ENCODE measurements at regions not wholly inside any gene's neighbourhood (a gene's known extent, or its start where the extent isn't known, plus 50 kb on each side); places are given as distances from the start of the nearest gene placed in this dataset.
"Not testable (repeated sequence)": the region's sequence is repeated elsewhere in the genome, so short reads cannot be mapped to it uniquely, and the experiment has no call there.

- no peak for DNase-seq
These were observed 155.9 kb downstream of the SHOX start for GRCh38 chrX:786441-786881.

GRCh38 chrX:784829-785228 lies 154.2 kb downstream of the SHOX start:
- no peak for DNase-seq

- peak; percentile 84 for DNase-seq
These were observed 150.9 kb downstream of the SHOX start for GRCh38 chrX:781224-782204.

- DNase-seq: no peak
These were observed 146.1 kb downstream of the SHOX start for GRCh38 chrX:776529-777230.

- DNase-seq: no peak
These were observed 145.5 kb downstream of the SHOX start for GRCh38 chrX:776061-776460.

GRCh38 chrX:774536-774935 lies 143.9 kb downstream of the SHOX start:
- DNase-seq: no peak

GRCh38 chrX:773292-774025 lies 142.9 kb downstream of the SHOX start:
- DNase-seq: no peak

GRCh38 chrX:771536-771935 lies 140.9 kb downstream of the SHOX start:
- DNase-seq: no peak

GRCh38 chrX:769796-770195 lies 139.2 kb downstream of the SHOX start:
- DNase-seq: no peak

GRCh38 chrX:768596-768995 lies 138.0 kb downstream of the SHOX start:
- no peak for DNase-seq

- DNase-seq: no peak
These were observed 128.3 kb downstream of the SHOX start for GRCh38 chrX:758917-759316.

GRCh38 chrX:750812-751211 lies 120.2 kb downstream of the SHOX start:
- no peak for DNase-seq

- no peak for DNase-seq
These were observed 119.7 kb downstream of the SHOX start for GRCh38 chrX:750263-750662.

- no peak for DNase-seq
These were observed 116.6 kb downstream of the SHOX start for GRCh38 chrX:747176-747575.

GRCh38 chrX:739611-740010 lies 109.0 kb downstream of the SHOX start:
- DNase-seq: no peak

- DNase-seq: not testable (repeated sequence)
These were observed 106.4 kb downstream of the SHOX start for GRCh38 chrX:737021-737420.

GRCh38 chrX:734362-734761 lies 103.8 kb downstream of the SHOX start:
- peak; percentile 51 for DNase-seq

GRCh38 chrX:733961-734360 lies 103.4 kb downstream of the SHOX start:
- DNase-seq: no peak

- no peak for DNase-seq
These were observed 99.2 kb downstream of the SHOX start for GRCh38 chrX:729583-730409.

GRCh38 chrX:729101-729500 lies 98.5 kb downstream of the SHOX start:
- not testable (repeated sequence) for DNase-seq

GRCh38 chrX:728639-729038 lies 98.0 kb downstream of the SHOX start:
- not testable (repeated sequence) for DNase-seq
